Uterus (tissue), 2 donors: ENCODE measurements at regions not wholly inside any gene's neighbourhood (a gene's known extent, or its start where the extent isn't known, plus 50 kb on each side); places are given as distances from the start of the nearest gene placed in this dataset.

Experiments
- POLR2A ChIP-seq, 2 donors: fragments of 450-650 bp; IDR thresholded peaks; one replicate each; pipeline ENCODE4 v1.6.1; 2016; ENCODE audit warnings: antibody characterized with exemption in 2 of 2, mild to moderate bottlenecking in 1 of 2, moderate library complexity in 1 of 2
- TF ChIP-seq, protein P1 (sequence below), 4 experiments: fragments of 200-600 bp in 2 of 4; fragments of 450-650 bp in 2 of 4; sonication (generic) in 2 of 4; IDR thresholded peaks; one replicate each; pipeline ENCODE4 v1.5.1; 2016 to 2019; ENCODE audit warnings: antibody characterized with exemption in 4 of 4, mild to moderate bottlenecking in 2 of 4, moderate library complexity in 1 of 4

DNA sequence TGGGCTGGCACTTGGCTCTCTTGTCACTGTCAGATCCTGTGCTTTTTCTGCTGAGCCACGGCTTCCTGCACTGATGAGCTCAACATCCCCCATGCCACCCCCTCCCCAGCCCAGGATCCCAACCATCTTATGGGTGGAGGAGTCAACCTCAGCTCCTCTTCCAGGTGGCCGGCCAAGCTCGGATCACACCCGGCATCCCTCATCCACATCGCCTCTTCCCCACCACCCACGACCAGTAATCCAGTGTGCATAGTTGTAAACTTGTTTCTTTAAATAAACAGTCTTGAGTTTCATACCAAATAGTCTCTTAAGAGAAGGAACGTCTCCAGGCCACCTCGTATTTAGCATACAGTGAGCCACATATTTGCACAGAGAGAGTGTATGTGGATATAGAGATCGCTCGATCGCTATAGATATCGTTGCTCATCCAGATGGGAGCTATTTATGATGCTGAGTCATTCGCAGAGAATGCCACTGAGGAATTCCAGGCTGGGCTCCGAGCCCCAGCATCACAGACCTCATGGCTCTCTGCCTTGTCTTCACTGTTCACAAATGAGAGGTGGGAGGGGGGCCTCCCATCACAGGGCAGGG lies 61.8 kb upstream of the CPLX2 start:
- TF ChIP-seq POLR2A (IDR thresholded peaks at IDR 0.05) = no peak
- TF ChIP-seq, protein P1, sequence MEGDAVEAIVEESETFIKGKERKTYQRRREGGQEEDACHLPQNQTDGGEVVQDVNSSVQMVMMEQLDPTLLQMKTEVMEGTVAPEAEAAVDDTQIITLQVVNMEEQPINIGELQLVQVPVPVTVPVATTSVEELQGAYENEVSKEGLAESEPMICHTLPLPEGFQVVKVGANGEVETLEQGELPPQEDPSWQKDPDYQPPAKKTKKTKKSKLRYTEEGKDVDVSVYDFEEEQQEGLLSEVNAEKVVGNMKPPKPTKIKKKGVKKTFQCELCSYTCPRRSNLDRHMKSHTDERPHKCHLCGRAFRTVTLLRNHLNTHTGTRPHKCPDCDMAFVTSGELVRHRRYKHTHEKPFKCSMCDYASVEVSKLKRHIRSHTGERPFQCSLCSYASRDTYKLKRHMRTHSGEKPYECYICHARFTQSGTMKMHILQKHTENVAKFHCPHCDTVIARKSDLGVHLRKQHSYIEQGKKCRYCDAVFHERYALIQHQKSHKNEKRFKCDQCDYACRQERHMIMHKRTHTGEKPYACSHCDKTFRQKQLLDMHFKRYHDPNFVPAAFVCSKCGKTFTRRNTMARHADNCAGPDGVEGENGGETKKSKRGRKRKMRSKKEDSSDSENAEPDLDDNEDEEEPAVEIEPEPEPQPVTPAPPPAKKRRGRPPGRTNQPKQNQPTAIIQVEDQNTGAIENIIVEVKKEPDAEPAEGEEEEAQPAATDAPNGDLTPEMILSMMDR (IDR thresholded peaks at IDR 0.05) = no peak
